HUES64 (cell line): ENCODE measurements at regions not wholly inside any gene's neighbourhood (a gene's known extent, or its start where the extent isn't known, plus 50 kb on each side); places are given as distances from the start of the nearest gene placed in this dataset.

Experiments
- H3K27ac ChIP-seq: 2 replicates; pipeline ENCODE4 v1.7.0; 2013; ENCODE audit warnings: low read depth, low read length, inconsistent platforms
- H3K27me3 ChIP-seq: 2 replicates; pipeline ENCODE4 v1.6.1; 2013; ENCODE audit warnings: mild to moderate bottlenecking, low read length; ENCODE audit not compliant: insufficient read depth
- H3K36me3 ChIP-seq: 2 replicates; pipeline ENCODE4 v1.6.1; 2013; ENCODE audit warnings: mild to moderate bottlenecking, low read length; ENCODE audit not compliant: insufficient read depth
- H3K4me1 ChIP-seq: 2 replicates; pipeline ENCODE4 v1.6.1; 2013; ENCODE audit warnings: mild to moderate bottlenecking, low read length, moderate library complexity; ENCODE audit not compliant: insufficient read depth
- H3K4me3 ChIP-seq: 2 replicates; pipeline ENCODE4 v1.5.1; 2013; ENCODE audit warnings: mild to moderate bottlenecking, low read length, moderate library complexity
- H3K9ac ChIP-seq: 2 replicates; pipeline ENCODE4 v1.6.1; 2013; ENCODE audit warnings: mild to moderate bottlenecking, low read depth, low read length
- H3K9me3 ChIP-seq: 2 replicates; pipeline ENCODE4 v1.6.1; 2013; ENCODE audit warnings: low read depth, low read length; ENCODE audit not compliant: insufficient read depth
- WGBS: fragments of 150-250, 120-280 bp; methylation state at CpG from one replicate; pipeline ENCODE4 v1.1.7; 2013; ENCODE audit warnings: missing lambda C conversion rate; 5-methylcytosine and 5-hydroxymethylcytosine counted together

DNA sequence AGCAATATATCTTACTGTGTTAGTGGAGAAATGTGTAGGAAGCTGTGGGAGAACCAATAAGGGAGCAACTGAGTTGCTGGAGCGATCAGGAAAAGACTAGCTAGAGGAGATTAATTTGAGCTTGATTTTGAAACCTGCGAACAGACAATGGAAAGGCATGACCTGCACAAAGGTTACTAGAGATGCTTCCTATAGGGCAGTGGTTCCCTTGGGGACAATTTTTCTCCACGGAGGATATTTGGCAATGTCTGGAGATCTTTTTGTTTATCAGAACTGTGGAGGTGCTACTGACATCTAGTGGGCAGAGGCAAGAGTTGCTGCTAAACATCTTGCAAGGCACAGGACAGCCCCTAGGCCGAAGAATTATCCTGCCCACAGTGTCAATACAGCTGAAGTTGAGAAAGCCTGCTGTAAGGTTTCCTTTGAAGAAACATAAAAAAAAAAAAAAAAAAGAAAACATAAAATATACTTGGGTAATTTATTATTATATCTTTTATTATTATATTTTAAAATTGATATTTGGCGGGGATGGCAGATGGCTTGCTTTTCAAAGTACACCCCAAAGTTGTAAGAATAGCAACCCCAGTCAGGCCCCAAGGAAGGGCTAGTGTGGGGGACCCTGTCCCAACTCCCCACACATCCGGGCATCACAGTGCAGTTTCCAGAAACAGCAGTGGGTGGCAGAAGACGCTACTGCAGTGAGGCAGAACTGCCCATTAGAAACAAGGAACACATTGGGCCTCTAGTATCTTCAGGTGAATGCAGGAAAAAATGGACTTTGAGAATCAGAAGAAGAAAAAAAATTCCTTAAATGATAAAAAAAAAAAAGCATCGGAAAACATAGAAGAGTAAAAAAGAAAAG, 481.6 kb downstream of the SH2D4B start:
- no peak overlapping the region for H3K4me3 ChIP-seq
- H3K9ac ChIP-seq: no peak overlapping the region
- WGBS: 67% methylated on average over 6 of the region's 8 CpGs
- H3K27me3 ChIP-seq: no peaks in the 10 kb centered on the region
- no peak overlapping the region for H3K27ac ChIP-seq
- no peaks in the 10 kb centered on the region for H3K4me1 ChIP-seq
- H3K36me3 ChIP-seq: no peaks in the 10 kb centered on the region
- no peaks in the 10 kb centered on the region for H3K9me3 ChIP-seq

- Histone ChIP-seq H3K9ac (no peak overlapping the region), H3K27me3 (no peaks in the 10 kb centered on the region), H3K4me3 (no peak overlapping the region), H3K4me1 (no peaks in the 10 kb centered on the region), H3K27ac (no peak overlapping the region), H3K9me3 (no peaks in the 10 kb centered on the region), H3K36me3 (no peaks in the 10 kb centered on the region)
- WGBS: 97% methylated on average over 3 of the region's 3 CpGs
These were observed 483.9 kb downstream of the SH2D4B start for GRCh38 chr10:81021428-81022129.

- no CpG with 5 or more reads among the region's 3 CpGs for WGBS
- Histone ChIP-seq H3K4me3 (no peak overlapping the region), H3K9ac (no peak overlapping the region), H3K36me3 (no peaks in the 10 kb centered on the region), H3K27ac (no peak overlapping the region), H3K27me3 (no peaks in the 10 kb centered on the region), H3K4me1 (no peaks in the 10 kb centered on the region), H3K9me3 (no peaks in the 10 kb centered on the region)
These were observed 488.9 kb downstream of the SH2D4B start for GRCh38 chr10:81026591-81026990.

DNA sequence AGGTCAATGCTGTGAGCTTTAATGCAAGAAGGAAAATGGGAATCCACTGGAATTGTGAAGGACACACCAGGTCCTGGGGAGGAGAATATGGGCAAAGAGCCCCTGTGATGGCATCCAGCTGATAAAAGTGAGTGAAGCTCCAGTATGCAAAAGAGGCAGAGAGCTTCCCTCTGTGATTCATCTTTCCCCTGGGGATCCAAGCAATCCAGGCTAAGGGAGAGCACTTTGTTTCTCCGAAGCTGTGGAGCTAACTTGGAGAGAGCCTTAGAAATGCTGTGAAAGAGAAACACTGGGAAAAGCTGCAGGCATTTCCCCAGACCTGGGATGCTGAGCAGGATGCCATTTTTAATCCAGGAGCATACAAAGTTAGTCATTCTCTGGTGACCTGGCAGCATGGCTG, 489.5 kb downstream of the SH2D4B start:
- H3K4me1 ChIP-seq: no peaks in the 10 kb centered on the region
- no peak overlapping the region for H3K9ac ChIP-seq
- WGBS: 33% methylated on average over 1 of the region's 1 CpG
- no peaks in the 10 kb centered on the region for H3K36me3 ChIP-seq
- peak overlapping the region; percentile 58; the same call in 1 of the 2 replicates for H3K27ac ChIP-seq
- H3K27me3 ChIP-seq: no peaks in the 10 kb centered on the region
- no peak overlapping the region for H3K4me3 ChIP-seq
- H3K9me3 ChIP-seq: no peaks in the 10 kb centered on the region

- 91% methylated on average over 4 of the region's 4 CpGs for WGBS
- Histone ChIP-seq H3K4me1 (no peaks in the 10 kb centered on the region), H3K27ac (peak overlapping the region; percentile 58; the same call in 1 of the 2 replicates)
These were observed 490.0 kb downstream of the SH2D4B start for GRCh38 chr10:81027706-81028105.

DNA sequence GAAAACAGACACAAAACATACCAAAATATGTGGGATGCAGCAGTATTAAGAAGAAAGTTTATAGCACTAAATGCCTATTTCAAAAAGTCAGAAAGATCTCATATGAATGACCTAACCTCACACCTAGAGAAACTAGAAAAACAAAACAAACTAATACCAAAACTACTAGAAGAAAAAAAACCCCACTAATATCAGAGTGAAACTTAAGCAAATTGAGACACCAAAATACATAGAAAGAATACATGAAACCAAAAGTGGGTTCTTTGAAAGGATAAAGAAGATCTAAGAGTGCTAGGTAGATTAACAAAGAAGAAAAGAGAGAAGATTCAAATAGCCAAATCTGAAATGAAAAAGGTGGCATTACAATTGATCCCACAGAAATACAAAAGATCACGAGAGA, 494.1 kb downstream of the SH2D4B start:
- Histone ChIP-seq H3K36me3 (no peaks in the 10 kb centered on the region), H3K9me3 (no peaks in the 10 kb centered on the region), H3K4me1 (no peaks in the 10 kb centered on the region), H3K27me3 (no peaks in the 10 kb centered on the region), H3K4me3 (no peak overlapping the region), H3K9ac (no peak overlapping the region), H3K27ac (no peak overlapping the region)
- WGBS: no CpG with 5 or more reads among the region's 1 CpG

More at GRCh38 chr10:81027706-81028105, 490.0 kb downstream of the SH2D4B start:
- Histone ChIP-seq H3K27me3 (no peaks in the 10 kb centered on the region), H3K9me3 (no peaks in the 10 kb centered on the region), H3K4me3 (no peak overlapping the region), H3K36me3 (no peaks in the 10 kb centered on the region), H3K9ac (no peak overlapping the region)

DNA sequence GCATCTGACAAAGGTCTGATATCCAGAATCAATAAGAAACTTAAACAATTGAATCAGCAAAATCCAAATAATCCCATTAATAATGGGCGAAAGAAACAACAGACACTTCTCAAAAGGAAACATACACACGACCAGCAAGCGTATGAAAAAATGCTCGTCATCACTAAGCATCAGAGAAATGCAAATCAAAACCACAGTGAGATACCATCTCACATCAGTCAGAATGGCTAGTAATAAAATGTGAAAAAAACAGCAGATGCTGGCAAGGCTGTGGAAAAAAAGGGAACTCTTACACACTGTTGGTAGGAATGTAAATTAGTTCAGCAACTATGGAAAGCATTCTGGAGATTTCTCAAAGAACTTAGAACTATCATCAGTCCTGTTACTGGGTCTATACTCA, 496.7 kb downstream of the SH2D4B start:
- 91% methylated on average over 4 of the region's 4 CpGs for WGBS
- H3K36me3 ChIP-seq: no peaks in the 10 kb centered on the region
- H3K4me3 ChIP-seq: no peak overlapping the region
- H3K9me3 ChIP-seq: no peaks in the 10 kb centered on the region
- no peak overlapping the region for H3K9ac ChIP-seq
- no peaks in the 10 kb centered on the region for H3K4me1 ChIP-seq
- no peak overlapping the region for H3K27ac ChIP-seq
- H3K27me3 ChIP-seq: no peaks in the 10 kb centered on the region

DNA sequence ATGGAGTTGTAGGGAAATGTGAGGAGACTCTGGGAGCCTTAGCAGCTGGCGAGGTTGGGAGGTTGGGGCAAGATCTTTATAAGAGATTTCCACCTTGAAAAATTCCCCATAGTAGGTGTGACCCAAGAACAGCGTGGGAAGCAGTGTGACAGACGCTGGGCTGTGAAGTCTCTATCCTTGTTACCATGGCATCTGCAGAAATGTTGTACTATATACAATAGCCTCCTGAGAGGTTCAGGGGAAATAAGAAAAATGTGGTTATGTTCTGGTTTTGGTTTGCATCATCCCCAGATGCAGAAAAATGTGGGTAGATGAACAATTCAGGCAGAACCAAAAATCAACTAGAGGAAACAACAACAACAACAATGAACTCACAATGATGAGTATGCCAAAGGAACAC, 498.6 kb downstream of the SH2D4B start:
- 80% methylated on average over 3 of the region's 3 CpGs for WGBS
- no peak overlapping the region for H3K4me3 ChIP-seq
- H3K27ac ChIP-seq: no peak overlapping the region
- H3K9me3 ChIP-seq: no peaks in the 10 kb centered on the region
- no peaks in the 10 kb centered on the region for H3K36me3 ChIP-seq
- H3K27me3 ChIP-seq: no peaks in the 10 kb centered on the region
- no peak overlapping the region for H3K9ac ChIP-seq
- H3K4me1 ChIP-seq: no peaks in the 10 kb centered on the region

DNA sequence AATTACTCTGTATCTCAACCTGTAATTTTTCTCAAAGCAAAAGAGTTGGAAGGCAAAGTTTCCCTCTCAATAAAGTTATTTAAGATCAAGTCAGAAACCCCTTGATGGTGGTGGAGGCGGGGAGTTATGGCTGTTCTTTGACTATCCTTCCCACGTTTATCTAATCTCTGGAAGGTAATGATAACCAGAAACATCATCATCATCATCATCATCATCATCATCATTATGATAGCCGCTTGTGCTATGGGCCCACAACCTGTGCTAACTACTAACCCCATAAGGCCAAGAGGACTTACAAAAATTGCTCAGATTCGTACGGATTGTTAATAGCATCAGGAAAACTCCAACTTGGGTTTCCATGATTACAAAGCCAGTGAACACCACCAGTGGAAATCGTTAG, 502.3 kb downstream of the SH2D4B start:
- Histone ChIP-seq H3K4me3 (no peak overlapping the region), H3K4me1 (no peaks in the 10 kb centered on the region)
- 97% methylated on average over 5 of the region's 6 CpGs for WGBS

DNA sequence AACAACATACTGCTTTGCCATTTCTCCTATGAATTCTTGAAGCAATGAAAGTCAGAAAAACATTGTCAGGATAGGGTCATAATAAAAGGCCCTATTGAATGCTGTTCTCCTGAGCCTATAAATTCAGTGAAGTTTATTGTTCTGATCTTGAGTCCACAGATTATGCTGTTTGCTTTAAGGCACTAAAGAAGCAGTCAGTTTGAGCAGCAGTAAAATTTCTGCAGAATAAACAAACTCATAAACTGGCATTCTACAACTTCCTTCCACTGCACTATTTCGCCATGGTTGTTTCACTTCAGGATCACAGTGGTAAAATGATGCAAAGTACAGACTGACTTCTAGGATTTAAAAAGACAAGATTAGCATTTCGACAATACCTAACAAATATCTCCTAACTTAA, 503.2 kb downstream of the SH2D4B start:
- Histone ChIP-seq H3K27ac (no peak overlapping the region), H3K9ac (no peak overlapping the region), H3K27me3 (no peaks in the 10 kb centered on the region), H3K4me3 (no peak overlapping the region), H3K4me1 (no peaks in the 10 kb centered on the region), H3K36me3 (no peaks in the 10 kb centered on the region), H3K9me3 (no peaks in the 10 kb centered on the region)
- 90% methylated on average over 2 of the region's 2 CpGs for WGBS

More for the DNA sequence above, 502.3 kb downstream of the SH2D4B start:
- H3K36me3 ChIP-seq: no peaks in the 10 kb centered on the region
- no peaks in the 10 kb centered on the region for H3K27me3 ChIP-seq
- H3K9ac ChIP-seq: no peak overlapping the region
- no peaks in the 10 kb centered on the region for H3K9me3 ChIP-seq
- no peak overlapping the region for H3K27ac ChIP-seq

DNA sequence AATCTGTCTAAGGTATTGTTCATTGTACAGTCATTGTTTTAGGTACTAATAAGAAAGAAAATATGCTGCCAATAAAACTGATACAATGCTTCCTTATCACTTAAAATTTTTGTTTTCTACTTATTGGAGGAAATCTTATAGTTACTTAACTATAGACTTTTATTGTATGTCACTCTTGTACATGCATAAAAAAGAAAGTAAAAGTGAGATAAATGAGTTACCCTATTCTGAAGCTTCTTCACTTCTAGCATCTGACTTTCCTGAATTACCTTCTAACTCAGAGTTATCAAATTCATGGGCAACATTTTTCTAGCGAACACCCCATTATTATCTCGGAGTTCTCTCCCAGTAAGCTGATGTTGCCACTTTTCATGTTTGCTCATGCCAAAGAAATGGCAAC, 504.9 kb downstream of the SH2D4B start:
- no peaks in the 10 kb centered on the region for H3K36me3 ChIP-seq
- no peak overlapping the region for H3K4me3 ChIP-seq
- H3K27me3 ChIP-seq: no peaks in the 10 kb centered on the region
- 91% methylated on average over 2 of the region's 2 CpGs for WGBS
- no peak overlapping the region for H3K9ac ChIP-seq
- no peak overlapping the region for H3K27ac ChIP-seq
- no peaks in the 10 kb centered on the region for H3K4me1 ChIP-seq
- H3K9me3 ChIP-seq: no peaks in the 10 kb centered on the region
